ENCODE measurements at regions not wholly inside any gene's neighbourhood (a gene's known extent, or its start where the extent isn't known, plus 50 kb on each side); places are given as distances from the start of the nearest gene placed in this dataset.
A peak's percentile ranks its signal among the peaks of the same experiment; 100 is the strongest.

DNA sequence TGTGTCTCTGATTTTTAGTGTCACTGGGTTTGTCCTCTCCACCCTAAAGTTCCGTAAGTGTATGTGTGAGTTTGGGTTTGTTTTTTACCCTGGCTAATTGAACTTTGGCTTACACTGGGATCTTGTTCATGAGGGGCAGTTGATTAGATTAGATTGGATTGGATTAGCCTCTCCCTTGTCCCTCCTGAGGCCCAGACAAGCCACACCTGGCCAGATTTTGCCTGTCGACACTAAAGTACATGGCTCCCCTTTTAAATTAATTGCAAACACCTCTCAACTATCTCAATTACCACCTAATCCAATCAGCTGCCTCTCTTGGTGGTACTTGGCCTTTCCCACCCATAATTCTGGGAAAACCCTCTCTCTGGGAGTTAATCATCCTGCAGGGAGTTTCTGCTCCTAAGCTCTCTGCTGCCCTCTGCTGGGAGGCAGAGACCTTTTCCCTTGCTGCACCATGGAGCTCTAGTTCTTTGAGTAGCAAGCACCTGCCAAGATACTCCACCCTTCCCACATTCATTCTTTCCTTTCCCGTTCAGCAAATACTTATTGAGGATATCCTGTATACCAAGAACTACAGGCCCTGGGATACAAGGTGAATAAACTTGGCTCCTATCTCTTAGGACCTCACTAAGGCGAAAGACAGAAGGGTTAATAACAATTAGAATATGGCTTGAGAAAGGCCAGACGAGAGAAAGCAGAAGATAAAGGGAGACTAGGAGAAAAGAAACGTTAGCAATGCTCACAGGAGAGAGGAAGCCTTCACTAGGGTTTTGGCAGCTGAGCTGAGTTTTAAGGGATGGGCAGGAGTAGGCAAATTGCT, 60.0 kb upstream of the MPHOSPH6 start:
- no peaks in the 10 kb centered on the region for H3K36me3 ChIP-seq (ENCODE audit: low read depth)
- DNase-seq: peak; percentile 45 to 59
- H3K4me3 ChIP-seq: no peak overlapping the region
- no TSS peak for BruUV-seq (replicated peaks)
- H2AFZ ChIP-seq: no peak overlapping the region
- no peaks in the 10 kb centered on the region for H4K20me1 ChIP-seq (ENCODE audit: insufficient read depth)
- TF ChIP-seq EZH2 (IDR thresholded peaks at IDR 0.05; ENCODE audit: low read depth) (no peak), CTCF (conservative IDR thresholded peaks at IDR 0.05) (peak; percentile 94)
- no peaks in the 10 kb centered on the region for H3K4me1 ChIP-seq (replicated peaks; ENCODE audit: insufficient read depth)
- H3K4me2 ChIP-seq: no peak overlapping the region
- H3K9me2 ChIP-seq (ENCODE audit: insufficient read depth): peaks cover 5% of the 10 kb centered on the region; the same call in 1 of the 2 replicates
- no peak overlapping the region for H3K27ac ChIP-seq
- intact Hi-C loops (cut with micrococcal nuclease; ENCODE audit: unreplicated experiment): loop anchor here (1.0 to 2.0 kb wide), 3 partner anchors 199 to 340 kb away; no protein-coding TSS in a partner anchor
- POLR2A ChIA-PET (ENCODE audit: unreplicated experiment): interaction anchor here (0.5 kb wide), 1 partner anchor 168 kb away, joined by 4 read pairs; no protein-coding TSS in a partner anchor
- CTCF ChIA-PET: interaction anchor here (0.6 to 1.1 kb wide), 2 partner anchors 197 to 233 kb away, joined by 3 read pairs; no protein-coding TSS in a partner anchor
- no peaks in the 10 kb centered on the region for H3K79me2 ChIP-seq (ENCODE audit: low read depth)
- no peaks in the 10 kb centered on the region for H3F3A ChIP-seq (ENCODE audit: insufficient read depth, low read depth)
- peaks cover 39% of the 10 kb centered on the region for H3K27me3 ChIP-seq (ENCODE audit: insufficient read depth, low read depth)
- no peaks in the 10 kb centered on the region for H3K9me3 ChIP-seq (ENCODE audit: insufficient read depth, low read depth)

GRCh38 chr16:82226327-82226726, 56.3 kb upstream of the MPHOSPH6 start:
- Histone ChIP-seq H3K27me3 (ENCODE audit: insufficient read depth, low read depth) (peaks cover 30% of the 10 kb centered on the region), H3K4me3 (no peak overlapping the region), H3K4me2 (no peak overlapping the region), H3K27ac (no peak overlapping the region), H3K4me1 (replicated peaks; ENCODE audit: insufficient read depth) (no peaks in the 10 kb centered on the region), H2AFZ (no peak overlapping the region), H4K20me1 (ENCODE audit: insufficient read depth) (no peaks in the 10 kb centered on the region), H3K9me2 (ENCODE audit: insufficient read depth) (no peaks in the 10 kb centered on the region), H3K79me2 (ENCODE audit: low read depth) (no peaks in the 10 kb centered on the region), H3K9me3 (ENCODE audit: insufficient read depth, low read depth) (no peaks in the 10 kb centered on the region), H3F3A (ENCODE audit: insufficient read depth, low read depth) (no peaks in the 10 kb centered on the region), H3K36me3 (ENCODE audit: low read depth) (no peaks in the 10 kb centered on the region)
- BruUV-seq (replicated peaks): no TSS peak
- ChIA-PET CTCF (no interaction called here), POLR2A (ENCODE audit: unreplicated experiment) (no interaction called here)
- TF ChIP-seq EZH2 (IDR thresholded peaks at IDR 0.05; ENCODE audit: low read depth) (no peak), CTCF (conservative IDR thresholded peaks at IDR 0.05) (no peak)
- intact Hi-C loops (cut with micrococcal nuclease; ENCODE audit: unreplicated experiment): no loop called here
- DNase-seq: no peak

DNA sequence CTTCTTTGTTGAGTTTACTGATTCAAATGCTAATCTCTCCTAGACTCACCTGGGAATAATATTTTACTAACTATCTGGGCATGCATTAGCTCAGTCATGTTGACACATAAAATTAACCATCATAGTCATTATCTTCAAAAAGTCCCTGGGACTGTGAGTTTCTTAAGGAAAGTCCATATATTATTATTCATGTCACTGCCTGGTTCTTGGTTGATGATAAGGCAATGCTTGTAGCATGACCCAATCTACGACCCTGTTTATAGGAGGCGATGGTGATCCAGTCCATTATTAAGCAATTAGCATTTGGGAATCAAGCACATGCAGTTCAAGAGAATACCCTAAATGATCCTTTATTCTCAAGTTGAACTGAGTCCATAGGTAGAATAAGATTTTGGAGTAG, 54.8 kb upstream of the MPHOSPH6 start:
- Histone ChIP-seq H3K4me3 (no peak overlapping the region), H2AFZ (no peak overlapping the region), H3K36me3 (ENCODE audit: low read depth) (no peaks in the 10 kb centered on the region), H3K9me3 (ENCODE audit: insufficient read depth, low read depth) (no peaks in the 10 kb centered on the region), H3K4me1 (replicated peaks; ENCODE audit: insufficient read depth) (no peaks in the 10 kb centered on the region), H3K79me2 (ENCODE audit: low read depth) (no peaks in the 10 kb centered on the region), H3K9me2 (ENCODE audit: insufficient read depth) (no peaks in the 10 kb centered on the region), H3F3A (ENCODE audit: insufficient read depth, low read depth) (no peaks in the 10 kb centered on the region), H3K4me2 (no peak overlapping the region), H4K20me1 (ENCODE audit: insufficient read depth) (no peaks in the 10 kb centered on the region), H3K27ac (no peak overlapping the region), H3K27me3 (ENCODE audit: insufficient read depth, low read depth) (peaks cover 26% of the 10 kb centered on the region)
- CTCF ChIA-PET: no interaction called here
- intact Hi-C loops (cut with micrococcal nuclease; ENCODE audit: unreplicated experiment): no loop called here
- BruUV-seq (replicated peaks): no TSS peak
- no peak for DNase-seq
- POLR2A ChIA-PET (ENCODE audit: unreplicated experiment): no interaction called here
- TF ChIP-seq CTCF (conservative IDR thresholded peaks at IDR 0.05): no peak
- TF ChIP-seq EZH2 (IDR thresholded peaks at IDR 0.05; ENCODE audit: low read depth): no peak

Measured in PC-9 (cell line).